Skeletal muscle satellite cell (primary cell): ENCODE measurements at regions not wholly inside any gene's neighbourhood (a gene's known extent, or its start where the extent isn't known, plus 50 kb on each side); places are given as distances from the start of the nearest gene placed in this dataset.

ENCODE experiments used
- H3K27me3 ChIP-seq: 2 replicates; pipeline ENCODE4 v1.7.0; 2013; ENCODE audit warnings: low read length; ENCODE audit not compliant: control insufficient read depth, insufficient read depth
- H3K36me3 ChIP-seq: 2 replicates; pipeline ENCODE4 v1.7.0; 2013; ENCODE audit warnings: mild to moderate bottlenecking, control low read depth, low read length; ENCODE audit not compliant: insufficient read depth
- H3K4me1 ChIP-seq: 2 replicates; pipeline ENCODE4 v1.7.0; 2013; ENCODE audit warnings: low read length; ENCODE audit not compliant: control insufficient read depth, insufficient read depth
- H3K4me2 ChIP-seq: 2 replicates; pipeline ENCODE4 v1.7.0; 2013; ENCODE audit warnings: mild to moderate bottlenecking, low read length
- H3K4me3 ChIP-seq: 2 replicates; pipeline ENCODE4 v1.7.0; 2013; ENCODE audit warnings: low read length
- H3K9ac ChIP-seq: 2 replicates; pipeline ENCODE4 v1.7.0; 2013; ENCODE audit warnings: mild to moderate bottlenecking, low read depth, low read length, moderate library complexity
- H3K9me3 ChIP-seq: replicated peaks from 2 replicates; pipeline ENCODE4 v1.7.0; 2013; ENCODE audit warnings: mild to moderate bottlenecking, control low read depth, low read length

DNA sequence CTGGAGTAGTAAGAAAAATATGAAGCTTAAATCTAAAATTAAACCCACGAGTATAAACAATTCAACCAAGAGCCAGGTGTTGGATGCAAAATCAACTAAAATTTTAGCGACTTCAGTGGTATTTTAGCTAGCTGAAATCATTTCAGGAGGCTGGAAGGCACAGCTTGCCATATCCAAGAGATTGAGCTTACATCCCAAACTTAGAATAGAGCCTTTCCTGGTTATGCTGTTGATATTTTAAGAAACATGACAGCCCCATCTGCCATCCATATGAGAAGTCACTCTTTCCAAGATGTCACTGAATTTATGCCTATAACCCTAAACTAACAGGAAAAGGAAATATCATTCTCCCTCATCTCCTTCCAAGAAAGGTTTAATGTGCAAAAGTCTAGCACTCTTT is 334.0 kb downstream of the KCNA4 start:
- no peak overlapping the region for H3K4me2 ChIP-seq
- no peak overlapping the region for H3K9ac ChIP-seq
- no peaks in the 10 kb centered on the region for H3K36me3 ChIP-seq
- no peaks in the 10 kb centered on the region for H3K9me3 ChIP-seq
- no peak overlapping the region for H3K4me3 ChIP-seq
- H3K4me1 ChIP-seq, result no peaks in the 10 kb centered on the region
- H3K27me3 ChIP-seq, result no peaks in the 10 kb centered on the region

DNA sequence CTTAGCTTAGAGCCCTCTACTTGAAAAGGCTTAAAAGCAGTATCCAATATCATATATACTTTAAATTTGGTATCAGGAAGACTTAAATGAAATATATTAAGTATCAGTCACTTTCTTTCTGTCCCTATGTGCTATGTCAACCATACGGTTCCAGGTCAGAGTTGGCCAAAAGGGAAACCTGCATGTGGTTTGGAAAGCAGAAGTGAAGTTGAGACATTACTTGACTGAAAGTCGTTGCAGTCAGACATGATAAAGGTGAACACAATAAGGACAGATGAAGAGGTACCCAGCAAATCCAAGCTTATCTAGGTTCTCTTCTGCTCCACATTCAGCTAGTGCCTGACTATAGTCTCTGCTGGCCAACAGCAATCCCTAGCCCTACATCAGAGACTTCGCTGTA is 336.8 kb downstream of the KCNA4 start:
- Histone ChIP-seq H3K36me3 (no peaks in the 10 kb centered on the region), H3K9me3 (no peaks in the 10 kb centered on the region), H3K4me3 (no peak overlapping the region), H3K4me1 (no peaks in the 10 kb centered on the region), H3K4me2 (no peak overlapping the region), H3K27me3 (no peaks in the 10 kb centered on the region), H3K9ac (no peak overlapping the region)

DNA sequence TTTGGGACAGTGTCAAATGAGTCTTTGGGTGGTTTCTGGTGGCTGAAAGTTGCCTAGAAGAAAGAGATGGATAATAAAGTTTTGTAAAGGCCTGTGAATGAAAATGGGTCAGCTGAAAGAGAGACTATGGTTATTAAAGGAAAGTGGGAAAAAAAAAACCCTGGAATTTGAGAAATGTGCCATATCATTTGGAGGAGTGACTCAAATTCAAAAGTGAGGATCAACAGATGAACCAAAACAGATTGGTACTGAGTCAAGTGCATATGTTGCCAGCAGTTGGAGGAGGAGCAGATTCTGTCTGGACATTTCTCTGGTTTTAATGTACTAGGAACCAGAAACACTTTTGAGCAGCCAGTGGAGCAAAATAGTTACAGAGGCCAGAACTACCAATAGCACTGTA is 339.8 kb downstream of the KCNA4 start:
- Histone ChIP-seq H3K27me3 (no peaks in the 10 kb centered on the region), H3K4me2 (no peak overlapping the region), H3K4me3 (no peak overlapping the region), H3K36me3 (no peaks in the 10 kb centered on the region), H3K9me3 (no peaks in the 10 kb centered on the region), H3K4me1 (no peaks in the 10 kb centered on the region), H3K9ac (no peak overlapping the region)

DNA sequence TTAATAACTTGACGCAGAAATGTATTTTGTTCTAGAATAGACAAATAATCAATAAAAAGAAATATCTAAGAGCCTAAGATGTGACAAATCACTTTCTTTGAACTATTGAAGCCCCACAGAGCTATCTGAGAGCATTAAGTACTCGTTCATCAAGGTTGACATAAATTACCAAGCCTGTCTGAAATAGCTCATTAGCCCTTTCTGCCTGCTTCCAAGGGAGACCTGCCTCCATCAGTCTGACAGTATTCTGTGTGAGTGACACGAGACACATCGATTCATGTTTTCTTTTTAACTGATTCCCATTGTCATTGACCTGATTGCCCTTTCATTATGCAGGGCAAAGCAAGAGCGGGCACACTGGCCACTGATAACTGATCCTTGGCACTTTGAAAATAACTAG is 347.5 kb downstream of the KCNA4 start:
- Histone ChIP-seq H3K4me3 (no peak overlapping the region), H3K36me3 (no peaks in the 10 kb centered on the region), H3K9ac (no peak overlapping the region), H3K9me3 (no peaks in the 10 kb centered on the region), H3K4me2 (no peak overlapping the region), H3K27me3 (no peaks in the 10 kb centered on the region), H3K4me1 (no peaks in the 10 kb centered on the region)

DNA sequence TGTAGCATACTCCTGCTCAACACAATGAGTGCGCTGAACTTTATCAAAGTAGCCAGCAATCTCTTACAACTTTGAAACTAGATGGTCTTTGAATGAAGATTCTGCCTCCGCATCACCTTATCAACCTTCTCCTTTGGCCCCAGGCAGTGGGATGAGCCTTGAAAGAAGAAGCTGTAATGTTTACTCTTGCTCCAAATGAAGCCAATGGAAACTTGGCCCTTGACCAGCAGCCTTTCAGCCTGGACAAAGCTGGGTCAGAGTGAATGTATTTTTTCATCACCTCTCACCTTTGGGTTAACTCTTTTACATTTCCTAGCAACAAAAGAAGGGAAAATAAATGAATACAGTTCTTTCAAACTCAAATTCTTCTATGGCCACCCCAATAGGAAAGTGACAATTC is 359.1 kb downstream of the KCNA4 start:
- Histone ChIP-seq H3K4me2 (no peak overlapping the region), H3K9me3 (peaks cover 4% of the 10 kb centered on the region), H3K36me3 (no peaks in the 10 kb centered on the region), H3K4me3 (no peak overlapping the region), H3K9ac (no peak overlapping the region), H3K27me3 (no peaks in the 10 kb centered on the region), H3K4me1 (no peaks in the 10 kb centered on the region)

DNA sequence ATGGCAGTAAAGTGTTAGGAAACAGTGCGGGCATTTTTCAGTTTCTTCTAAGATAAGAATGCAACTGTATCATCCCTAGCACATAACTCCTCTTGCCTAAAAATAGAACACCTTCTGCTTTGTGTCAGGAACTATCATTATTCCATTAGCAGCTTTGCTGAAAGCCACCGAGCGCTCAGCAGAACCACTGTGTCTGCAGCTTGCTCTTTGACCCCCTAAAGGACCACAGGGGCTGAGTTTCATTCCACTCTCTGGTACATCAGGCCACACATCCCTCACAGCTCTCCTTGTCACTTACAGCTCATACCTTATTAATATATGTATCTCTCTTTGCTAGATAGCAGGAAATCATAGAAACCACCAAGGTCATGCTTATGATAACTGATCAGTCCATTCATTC is 360.2 kb downstream of the KCNA4 start:
- H3K4me1 ChIP-seq, result no peaks in the 10 kb centered on the region
- H3K9me3 ChIP-seq, result peaks cover 4% of the 10 kb centered on the region
- no peak overlapping the region for H3K4me2 ChIP-seq
- H3K27me3 ChIP-seq, result no peaks in the 10 kb centered on the region
- no peak overlapping the region for H3K4me3 ChIP-seq
- H3K36me3 ChIP-seq, result no peaks in the 10 kb centered on the region
- H3K9ac ChIP-seq, result no peak overlapping the region

DNA sequence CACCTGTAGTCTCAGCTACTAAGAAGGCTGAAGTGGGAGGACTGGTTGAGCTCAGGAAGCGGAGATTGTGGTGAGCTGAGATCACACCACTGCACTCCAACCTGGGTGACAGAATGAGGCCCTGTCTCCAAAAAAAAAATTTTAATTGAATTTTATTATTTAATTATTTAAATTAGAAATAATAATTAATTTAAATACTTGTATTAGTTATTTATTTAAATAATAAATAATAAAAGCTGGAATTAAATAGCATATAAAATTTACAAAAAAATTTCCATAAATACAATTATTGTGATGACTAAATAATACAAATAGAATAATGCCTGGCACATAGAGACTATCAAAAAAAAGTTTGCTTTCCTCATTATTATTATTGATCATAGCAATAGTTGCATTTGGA is 371.5 kb downstream of the KCNA4 start:
- H3K27me3 ChIP-seq, result no peaks in the 10 kb centered on the region
- no peaks in the 10 kb centered on the region for H3K4me1 ChIP-seq
- H3K4me2 ChIP-seq, result no peak overlapping the region
- no peak overlapping the region for H3K9ac ChIP-seq
- H3K9me3 ChIP-seq, result no peaks in the 10 kb centered on the region
- no peak overlapping the region for H3K4me3 ChIP-seq
- H3K36me3 ChIP-seq, result no peaks in the 10 kb centered on the region

DNA sequence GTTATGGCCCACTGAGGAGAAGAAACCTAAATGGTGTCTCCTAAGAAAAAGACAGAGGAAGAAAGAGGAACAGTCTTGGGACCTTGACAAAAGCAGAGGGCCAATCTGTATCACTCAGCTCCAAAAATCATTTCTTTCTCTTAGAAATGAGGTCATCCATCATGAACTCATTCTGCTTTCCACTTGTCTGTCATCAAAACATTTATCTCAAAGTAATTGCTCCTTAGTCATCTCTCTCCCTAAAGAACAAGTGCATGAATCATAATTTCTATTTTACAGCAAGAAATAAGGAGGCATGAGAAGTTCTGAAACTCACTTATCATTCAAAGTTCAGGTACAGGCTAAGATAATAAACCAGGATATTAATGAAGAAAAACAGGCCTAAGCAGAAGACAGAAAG is 375.6 kb downstream of the KCNA4 start:
- H3K4me2 ChIP-seq, result no peak overlapping the region
- H3K4me1 ChIP-seq, result no peaks in the 10 kb centered on the region
- no peaks in the 10 kb centered on the region for H3K36me3 ChIP-seq
- no peak overlapping the region for H3K9ac ChIP-seq
- no peaks in the 10 kb centered on the region for H3K27me3 ChIP-seq
- H3K4me3 ChIP-seq, result no peak overlapping the region
- H3K9me3 ChIP-seq, result no peaks in the 10 kb centered on the region

DNA sequence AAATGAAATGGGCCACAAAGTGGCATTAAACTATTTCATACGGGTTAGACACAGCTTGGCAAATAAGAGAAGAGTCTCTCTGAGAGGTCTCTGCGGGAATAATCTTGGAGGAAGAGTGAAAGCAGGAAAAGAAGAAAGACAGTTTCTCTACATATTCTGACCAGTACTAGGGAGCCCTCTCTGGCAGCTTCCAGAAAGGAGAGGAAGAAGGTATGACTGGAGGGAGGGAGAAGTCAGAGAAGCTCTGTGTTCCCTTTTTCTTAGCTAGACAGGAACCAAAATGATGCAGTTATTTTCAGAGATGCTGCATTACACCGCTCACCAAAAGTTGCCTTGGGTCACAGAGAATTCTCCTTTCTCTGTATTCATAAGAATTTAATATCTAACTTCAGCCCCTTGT is 382.1 kb downstream of the KCNA4 start:
- no peaks in the 10 kb centered on the region for H3K27me3 ChIP-seq
- H3K9ac ChIP-seq, result no peak overlapping the region

DNA sequence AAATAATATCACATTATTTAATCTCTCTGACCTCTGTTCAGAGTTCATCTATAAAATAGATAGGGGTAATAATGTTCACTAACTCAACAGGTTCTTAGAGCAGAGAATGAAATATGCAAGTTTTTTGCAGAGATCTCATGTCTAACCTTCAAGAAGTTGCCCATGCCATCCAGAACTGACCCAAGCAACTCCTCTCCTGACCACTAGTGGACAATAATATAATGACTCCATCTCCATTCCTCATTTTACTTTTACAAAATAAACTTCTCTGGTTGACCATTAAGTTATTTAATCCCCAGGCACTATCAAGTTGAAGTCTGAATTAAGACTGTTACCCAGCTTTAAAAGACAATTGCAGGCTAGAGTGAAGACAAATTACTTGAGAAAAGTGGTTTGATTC is 382.6 kb downstream of the KCNA4 start:
- H3K9me3 ChIP-seq, result peaks cover 3% of the 10 kb centered on the region
- H3K36me3 ChIP-seq, result no peaks in the 10 kb centered on the region
- H3K27me3 ChIP-seq, result no peaks in the 10 kb centered on the region
- H3K4me3 ChIP-seq, result no peak overlapping the region
- no peak overlapping the region for H3K9ac ChIP-seq
- no peaks in the 10 kb centered on the region for H3K4me1 ChIP-seq
- H3K4me2 ChIP-seq, result no peak overlapping the region

More for the DNA sequence above, 382.1 kb downstream of the KCNA4 start:
- Histone ChIP-seq H3K9me3 (peaks cover 3% of the 10 kb centered on the region), H3K36me3 (no peaks in the 10 kb centered on the region), H3K4me2 (no peak overlapping the region), H3K4me1 (no peaks in the 10 kb centered on the region), H3K4me3 (no peak overlapping the region)

DNA sequence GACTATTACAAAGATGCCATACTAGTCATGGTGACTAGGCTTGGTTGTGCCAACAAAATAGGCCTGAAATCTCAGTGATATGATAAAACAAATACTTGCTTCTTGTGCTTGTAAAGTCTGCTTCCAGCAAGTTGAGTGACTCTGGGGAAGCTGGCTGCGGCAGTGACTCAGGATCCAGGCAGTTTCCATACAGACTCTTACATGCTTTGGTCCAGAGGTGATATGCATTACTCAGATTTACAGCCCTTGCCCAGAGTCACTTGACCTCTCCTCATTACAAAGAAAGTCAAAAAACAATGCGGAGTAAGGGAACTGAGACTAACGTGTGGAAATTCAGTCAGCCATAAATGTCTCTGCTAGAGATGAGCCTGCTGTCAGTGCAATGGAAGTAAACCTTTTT is 387.5 kb downstream of the KCNA4 start:
- Histone ChIP-seq H3K36me3 (no peaks in the 10 kb centered on the region), H3K9me3 (peaks cover 3% of the 10 kb centered on the region), H3K4me3 (no peak overlapping the region), H3K27me3 (no peaks in the 10 kb centered on the region), H3K4me2 (no peak overlapping the region), H3K9ac (no peak overlapping the region), H3K4me1 (no peaks in the 10 kb centered on the region)

DNA sequence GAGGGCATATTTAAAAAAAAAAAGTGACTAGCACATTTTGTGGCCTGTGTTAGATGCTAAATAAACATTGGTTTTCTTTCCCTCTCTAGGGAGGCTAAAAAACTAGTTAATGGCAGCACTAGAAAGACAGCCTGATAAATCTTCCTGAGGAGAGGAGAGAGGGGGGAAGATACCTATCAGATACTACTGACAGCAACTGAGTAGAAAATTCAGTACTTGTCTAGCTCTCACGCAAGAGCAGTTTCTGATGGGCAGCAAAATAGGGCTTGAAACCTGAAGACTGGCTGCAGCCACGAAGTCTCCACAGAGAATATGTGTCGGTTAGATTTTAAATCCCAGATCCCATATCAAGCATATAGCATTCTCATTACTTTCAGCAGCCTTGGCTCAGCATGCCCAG is 388.2 kb downstream of the KCNA4 start:
- no peaks in the 10 kb centered on the region for H3K36me3 ChIP-seq
- H3K4me1 ChIP-seq, result no peaks in the 10 kb centered on the region
- H3K9ac ChIP-seq, result no peak overlapping the region
- H3K27me3 ChIP-seq, result no peaks in the 10 kb centered on the region
- no peak overlapping the region for H3K4me2 ChIP-seq
- H3K4me3 ChIP-seq, result no peak overlapping the region
- H3K9me3 ChIP-seq, result peaks cover 3% of the 10 kb centered on the region
